Umbilical cord (tissue), 1 donor: ENCODE measurements at regions not wholly inside any gene's neighbourhood (a gene's known extent, or its start where the extent isn't known, plus 50 kb on each side); places are given as distances from the start of the nearest gene placed in this dataset.
A peak's percentile ranks its signal among the peaks of the same experiment; 100 is the strongest.

Experiments used
- DNase-seq: peaks from one replicate; pipeline ENCODE4 v3.0.0-alpha.2; 2015; ENCODE audit warnings: low spot score

- no peak for DNase-seq
These were observed 777.1 kb downstream of the SQOR start for GRCh38 chr15:46411900-46412299.

- no peak for DNase-seq
These were observed 779.0 kb downstream of the SQOR start for GRCh38 chr15:46413799-46414198.

- peak; percentile 65 for DNase-seq
These were observed 781.7 kb downstream of the SQOR start for GRCh38 chr15:46416544-46416943.

GRCh38 chr15:46420990-46421389 lies 786.2 kb downstream of the SQOR start:
- no peak for DNase-seq

GRCh38 chr15:46441294-46442062 lies 806.6 kb downstream of the SQOR start:
- DNase-seq: peak; percentile 57

GRCh38 chr15:46442184-46442583 lies 807.4 kb downstream of the SQOR start:
- peak; percentile 57 for DNase-seq

- DNase-seq: peak; percentile 46
These were observed 808.2 kb downstream of the SQOR start for GRCh38 chr15:46442901-46443590.

- DNase-seq: no peak
These were observed 815.4 kb downstream of the SQOR start for GRCh38 chr15:46450112-46450809.

GRCh38 chr15:46450810-46451182 lies 816.0 kb downstream of the SQOR start:
- DNase-seq: no peak

- no peak for DNase-seq
These were observed 817.5 kb downstream of the SQOR start for GRCh38 chr15:46452297-46452820.

- no peak for DNase-seq
These were observed 821.6 kb downstream of the SQOR start for GRCh38 chr15:46456456-46456855.

GRCh38 chr15:46460431-46461094 lies 825.7 kb downstream of the SQOR start:
- DNase-seq: no peak

GRCh38 chr15:46461416-46461815 lies 826.6 kb downstream of the SQOR start:
- no peak for DNase-seq

- no peak for DNase-seq
These were observed 832.2 kb downstream of the SQOR start for GRCh38 chr15:46467041-46467440.

- DNase-seq: no peak
These were observed 836.3 kb downstream of the SQOR start for GRCh38 chr15:46471096-46471495.

- DNase-seq: no peak
These were observed 854.4 kb downstream of the SQOR start for GRCh38 chr15:46489276-46489675.

GRCh38 chr15:46496491-46497115 lies 861.8 kb downstream of the SQOR start:
- DNase-seq: no peak

- DNase-seq: no peak
These were observed 867.8 kb downstream of the SQOR start for GRCh38 chr15:46502667-46503066.

- no peak for DNase-seq
These were observed 883.6 kb downstream of the SQOR start for GRCh38 chr15:46518381-46518780.

GRCh38 chr15:46523701-46524100 lies 888.9 kb downstream of the SQOR start:
- DNase-seq: no peak

GRCh38 chr15:46525984-46526725 lies 891.3 kb downstream of the SQOR start:
- DNase-seq: no peak
